ENCODE measurements at regions not wholly inside any gene's neighbourhood (a gene's known extent, or its start where the extent isn't known, plus 50 kb on each side); places are given as distances from the start of the nearest gene placed in this dataset.

DNA sequence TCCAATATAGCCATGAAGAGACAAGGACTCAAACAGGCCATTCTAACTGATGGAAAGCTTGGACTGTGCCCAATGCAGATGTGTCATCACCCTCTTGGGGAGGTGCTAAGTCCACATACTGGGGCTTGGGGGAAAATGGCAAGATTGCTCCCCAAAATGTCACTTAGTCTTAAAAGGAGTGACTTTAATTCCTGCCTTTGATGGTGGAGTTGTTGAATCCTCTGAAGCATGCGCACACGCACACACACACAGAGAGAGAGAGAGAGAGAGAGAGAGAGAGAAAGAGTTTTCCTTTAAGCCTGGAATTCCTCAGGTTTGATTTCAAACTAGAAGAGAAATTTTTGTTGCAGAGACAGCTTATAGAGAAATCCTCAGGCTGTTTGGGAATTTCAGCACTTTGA, 161.9 kb upstream of the GAS1 start:
- TF ChIP-seq POLR2AphosphoS5 (IDR thresholded peaks at IDR 0.05; ENCODE audit: low read depth, low read length), result no peak
- TF ChIP-seq POLR2A (IDR thresholded peaks at IDR 0.05; ENCODE audit: low read depth, low read length), result no peak

Data from GM12892 (cell line).